Activated T-cell treated with anti-CD3 and anti-CD28 coated beads, Interleukin-2, amount 50 U/mL, for 4 hours (primary cell): ENCODE measurements at regions not wholly inside any gene's neighbourhood (a gene's known extent, or its start where the extent isn't known, plus 50 kb on each side); places are given as distances from the start of the nearest gene placed in this dataset.
"Not testable (repeated sequence)": the region's sequence is repeated elsewhere in the genome, so short reads cannot be mapped to it uniquely, and the experiment has no call there.

Experiments used
- ATAC-seq, 2 donors: fragments of 200-7000 bp; cut with Tn5 transposase; one replicate each; pipeline ENCODE4 v1.10.0; 2021
- DNase-seq: peaks from one replicate; pipeline ENCODE4 v3.0.0-alpha.2; 2020
- H3K27me3 Mint-ChIP-seq: one replicate; pipeline ENCODE4 v1.8.0; 2021; ENCODE audit warnings: low read depth, mixed read lengths
- H3K36me3 Mint-ChIP-seq: one replicate; pipeline ENCODE4 v1.8.0; 2022; ENCODE audit warnings: mixed read lengths; ENCODE audit not compliant: insufficient read depth
- H3K4me1 Mint-ChIP-seq: one replicate; pipeline ENCODE4 v1.8.0; 2021; ENCODE audit warnings: low read depth, mixed read lengths
- H3K4me3 Mint-ChIP-seq: one replicate; pipeline ENCODE4 v1.8.0; 2021; ENCODE audit warnings: mild to moderate bottlenecking, moderate library complexity, mixed read lengths
- H3K9me3 Mint-ChIP-seq: one replicate; pipeline ENCODE4 v1.8.0; 2021; ENCODE audit warnings: mixed read lengths

DNA sequence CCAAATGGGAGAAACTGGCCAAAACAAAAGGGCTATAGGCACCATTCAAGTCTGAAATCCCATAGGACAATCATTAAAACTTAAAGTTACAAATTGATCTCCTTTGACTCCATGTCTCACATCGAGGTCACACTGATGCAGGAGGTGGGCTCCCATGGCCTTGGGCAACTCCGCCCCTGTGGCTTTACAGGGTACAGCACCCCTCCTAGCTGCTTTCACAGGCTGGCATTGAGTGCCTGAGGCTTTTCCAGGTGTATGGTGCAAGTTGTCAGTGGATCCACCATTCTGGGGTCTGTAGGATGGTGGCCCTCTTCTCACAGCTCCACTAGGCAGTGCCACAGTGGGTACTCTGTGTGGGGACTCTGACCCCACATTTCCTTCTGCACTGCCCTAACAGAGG is 662.1 kb downstream of the XPNPEP1 start:
- no peaks in the 10 kb centered on the region for H3K36me3 Mint-ChIP-seq
- H3K4me1 Mint-ChIP-seq: no peaks in the 10 kb centered on the region
- H3K9me3 Mint-ChIP-seq: peaks cover 4% of the 10 kb centered on the region
- no peak overlapping the region for H3K4me3 Mint-ChIP-seq
- ATAC-seq (no peak), DNase-seq (no peak)
- no peaks in the 10 kb centered on the region for H3K27me3 Mint-ChIP-seq

- H3K9me3 Mint-ChIP-seq: no peaks in the 10 kb centered on the region
- H3K36me3 Mint-ChIP-seq: no peaks in the 10 kb centered on the region
- no peak overlapping the region for H3K4me3 Mint-ChIP-seq
- ATAC-seq (no peak), DNase-seq (no peak)
- no peaks in the 10 kb centered on the region for H3K27me3 Mint-ChIP-seq
- H3K4me1 Mint-ChIP-seq: no peaks in the 10 kb centered on the region
Observed at GRCh38 chr10:109259293-109259692, 664.0 kb downstream of the XPNPEP1 start.

- H3K27me3 Mint-ChIP-seq: no peaks in the 10 kb centered on the region
- H3K36me3 Mint-ChIP-seq: no peaks in the 10 kb centered on the region
- DNase-seq: no peak
- no peaks in the 10 kb centered on the region for H3K4me1 Mint-ChIP-seq
- peaks cover 4% of the 10 kb centered on the region for H3K9me3 Mint-ChIP-seq
- no peak for ATAC-seq
- H3K4me3 Mint-ChIP-seq: no peak overlapping the region
Observed at GRCh38 chr10:109253306-109253705, 670.0 kb downstream of the XPNPEP1 start.

GRCh38 chr10:109250152-109250551 is 673.2 kb downstream of the XPNPEP1 start:
- Mint-ChIP-seq H3K36me3 (no peaks in the 10 kb centered on the region), H3K27me3 (no peaks in the 10 kb centered on the region), H3K4me1 (no peaks in the 10 kb centered on the region), H3K4me3 (no peak overlapping the region), H3K9me3 (peaks cover 7% of the 10 kb centered on the region)
- ATAC-seq (no peak), DNase-seq (no peak)

DNA sequence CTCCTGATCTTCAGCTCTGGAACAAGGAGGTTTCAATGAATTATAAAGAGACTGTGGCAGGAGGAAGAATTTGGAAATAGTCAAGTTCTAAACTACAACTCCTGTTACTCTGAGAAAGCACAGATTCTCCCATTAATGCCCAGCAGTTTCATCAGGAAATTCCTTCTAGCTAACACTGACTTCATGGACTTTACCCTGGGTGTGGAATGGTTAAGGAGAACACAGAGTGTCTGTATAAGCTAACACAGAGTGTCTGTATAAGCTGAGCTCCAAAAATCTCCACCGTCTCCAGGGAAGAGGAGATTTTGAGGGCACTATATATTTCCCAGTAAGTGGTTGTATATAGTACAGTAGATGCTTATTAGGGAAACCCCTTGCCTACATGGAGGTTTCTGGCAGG is 675.5 kb downstream of the XPNPEP1 start:
- Mint-ChIP-seq H3K9me3 (peaks cover 4% of the 10 kb centered on the region), H3K4me3 (no peak overlapping the region), H3K4me1 (no peaks in the 10 kb centered on the region), H3K36me3 (no peaks in the 10 kb centered on the region), H3K27me3 (no peaks in the 10 kb centered on the region)
- ATAC-seq: no peak
- DNase-seq: no peak

GRCh38 chr10:109245821-109246220 is 677.5 kb downstream of the XPNPEP1 start:
- Mint-ChIP-seq H3K27me3 (no peaks in the 10 kb centered on the region), H3K4me1 (no peaks in the 10 kb centered on the region), H3K36me3 (no peaks in the 10 kb centered on the region), H3K4me3 (no peak overlapping the region), H3K9me3 (peaks cover 4% of the 10 kb centered on the region)
- no peak for DNase-seq
- ATAC-seq: no peak

GRCh38 chr10:109239371-109239770 is 683.9 kb downstream of the XPNPEP1 start:
- H3K36me3 Mint-ChIP-seq: no peaks in the 10 kb centered on the region
- peaks cover 3% of the 10 kb centered on the region for H3K9me3 Mint-ChIP-seq
- no peaks in the 10 kb centered on the region for H3K27me3 Mint-ChIP-seq
- no peak overlapping the region for H3K4me3 Mint-ChIP-seq
- ATAC-seq (no peak), DNase-seq (no peak)
- H3K4me1 Mint-ChIP-seq: no peaks in the 10 kb centered on the region

DNA sequence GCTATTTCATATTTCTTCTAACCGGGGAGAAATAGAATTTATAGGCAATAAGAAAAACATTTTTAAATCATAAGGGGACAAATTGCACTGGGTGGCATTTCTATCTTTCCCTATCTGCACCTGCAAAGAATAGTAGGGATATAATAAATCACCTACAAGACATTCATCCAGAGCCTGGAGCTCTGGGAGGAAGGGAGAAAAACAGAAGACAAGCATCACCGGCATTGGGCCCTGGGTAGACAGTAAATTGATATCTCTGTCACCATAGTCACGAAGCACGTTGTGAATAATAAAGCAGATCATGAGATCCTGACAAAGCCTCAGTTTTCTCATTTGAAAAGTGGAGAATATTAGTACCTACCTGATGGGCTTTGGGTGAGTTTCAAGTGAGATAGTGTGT is 685.6 kb downstream of the XPNPEP1 start:
- no peaks in the 10 kb centered on the region for H3K27me3 Mint-ChIP-seq
- no peak for DNase-seq
- no peak for ATAC-seq
- no peaks in the 10 kb centered on the region for H3K36me3 Mint-ChIP-seq
- no peak overlapping the region for H3K4me3 Mint-ChIP-seq
- H3K9me3 Mint-ChIP-seq: peaks cover 3% of the 10 kb centered on the region
- no peaks in the 10 kb centered on the region for H3K4me1 Mint-ChIP-seq

GRCh38 chr10:109237050-109237449 is 686.3 kb downstream of the XPNPEP1 start:
- no peak overlapping the region for H3K4me3 Mint-ChIP-seq
- peaks cover 3% of the 10 kb centered on the region for H3K9me3 Mint-ChIP-seq
- no peaks in the 10 kb centered on the region for H3K27me3 Mint-ChIP-seq
- no peaks in the 10 kb centered on the region for H3K4me1 Mint-ChIP-seq
- no peaks in the 10 kb centered on the region for H3K36me3 Mint-ChIP-seq
- ATAC-seq (no peak), DNase-seq (no peak)

- not testable (repeated sequence) for ATAC-seq, H3K36me3 Mint-ChIP-seq, H3K4me1 Mint-ChIP-seq, DNase-seq, H3K27me3 Mint-ChIP-seq, H3K4me3 Mint-ChIP-seq, H3K9me3 Mint-ChIP-seq
Observed at GRCh38 chr10:109223533-109223932, 699.8 kb downstream of the XPNPEP1 start.

DNA sequence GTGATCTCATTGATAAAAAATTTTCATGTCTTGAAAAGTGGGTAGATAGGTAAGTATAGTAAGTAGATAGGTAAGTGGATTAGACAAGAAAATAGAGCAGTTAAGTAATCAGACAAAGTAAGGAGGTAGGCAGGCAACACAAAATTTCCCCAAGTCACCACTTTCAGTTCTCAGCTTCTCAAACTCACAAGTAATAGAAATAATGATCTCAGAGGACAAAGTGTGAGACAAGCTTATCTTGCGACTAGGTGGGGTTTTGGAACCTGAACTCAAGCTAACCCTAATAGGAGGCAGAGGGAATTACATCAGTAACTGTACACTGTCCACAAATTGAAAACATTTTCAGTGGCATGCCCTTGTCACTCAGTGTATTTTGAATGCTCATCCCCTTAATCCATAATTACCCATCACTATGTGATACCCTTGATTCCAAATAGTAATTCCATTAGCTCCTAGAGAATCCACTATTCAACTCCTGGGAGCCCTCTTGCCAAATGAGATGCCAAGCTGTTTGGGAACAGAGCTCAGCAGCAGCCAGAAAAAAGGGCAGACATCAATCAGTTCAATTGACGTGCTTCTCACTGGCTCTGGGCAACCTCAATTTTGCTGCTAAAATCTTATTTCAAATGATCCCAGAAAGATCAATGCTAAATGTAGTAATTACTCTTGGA is 703.2 kb downstream of the XPNPEP1 start:
- Mint-ChIP-seq H3K4me3 (no peak overlapping the region), H3K27me3 (no peaks in the 10 kb centered on the region), H3K36me3 (no peaks in the 10 kb centered on the region), H3K9me3 (peaks cover 4% of the 10 kb centered on the region), H3K4me1 (no peaks in the 10 kb centered on the region)
- DNase-seq (no peak), ATAC-seq (no peak)

DNA sequence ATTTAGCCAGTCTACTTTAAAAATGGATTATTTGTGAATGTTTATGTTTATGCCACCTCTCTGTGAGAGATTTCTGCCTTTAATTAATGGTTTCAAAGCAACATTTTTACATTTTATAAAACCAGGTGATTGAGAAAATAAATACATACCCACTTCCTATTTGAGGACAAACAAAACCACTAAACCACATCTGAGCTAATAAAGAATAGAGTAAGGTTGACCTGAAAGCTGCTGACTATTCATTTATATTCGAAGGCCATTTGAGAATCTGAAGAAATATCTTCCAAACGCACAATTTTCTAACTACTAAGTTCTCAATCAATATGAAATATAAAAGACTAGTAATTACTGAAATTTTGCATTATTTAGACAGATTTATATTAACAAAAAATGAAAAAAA is 705.1 kb downstream of the XPNPEP1 start:
- H3K4me1 Mint-ChIP-seq: no peaks in the 10 kb centered on the region
- no peaks in the 10 kb centered on the region for H3K36me3 Mint-ChIP-seq
- no peak for ATAC-seq
- DNase-seq: no peak
- H3K4me3 Mint-ChIP-seq: no peak overlapping the region
- no peaks in the 10 kb centered on the region for H3K27me3 Mint-ChIP-seq
- H3K9me3 Mint-ChIP-seq: peaks cover 4% of the 10 kb centered on the region

DNA sequence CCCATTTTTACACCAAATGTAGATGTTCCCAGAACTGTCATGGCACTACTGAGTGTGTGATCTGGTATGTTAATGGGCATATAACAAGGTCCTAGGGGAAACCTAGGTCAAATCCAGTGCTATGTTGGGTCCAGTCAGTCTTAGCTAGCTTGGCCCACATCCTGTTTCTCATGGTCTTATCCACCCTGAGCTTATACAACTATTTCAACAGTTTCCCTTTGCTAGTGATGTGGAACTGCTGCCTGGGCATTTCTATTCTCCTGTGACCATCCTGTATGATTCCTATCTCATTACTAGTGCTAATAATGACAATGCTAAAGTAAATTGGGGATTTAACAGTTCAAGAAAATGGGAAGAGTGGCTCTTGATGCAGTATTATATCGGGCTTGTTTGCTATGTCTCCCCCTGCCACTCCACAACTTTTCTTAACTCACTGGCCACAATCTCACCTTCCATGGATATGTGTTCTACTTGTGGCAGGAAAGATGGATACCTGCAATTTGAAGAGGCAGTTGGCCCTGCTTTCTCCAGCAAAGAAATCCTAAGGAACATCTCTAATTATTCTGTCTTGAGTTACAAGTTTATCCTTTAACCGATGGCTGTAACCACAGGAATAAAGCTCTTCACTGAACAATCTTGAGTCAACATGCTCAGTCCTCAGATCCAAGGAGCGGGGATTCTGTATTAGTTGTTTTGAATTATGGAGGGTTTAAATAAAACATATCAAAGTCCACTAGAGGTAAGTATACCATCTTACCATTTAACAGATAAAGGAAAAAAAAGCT is 707.8 kb downstream of the XPNPEP1 start:
- H3K36me3 Mint-ChIP-seq: no peaks in the 10 kb centered on the region
- no peak for ATAC-seq
- no peaks in the 10 kb centered on the region for H3K4me1 Mint-ChIP-seq
- H3K27me3 Mint-ChIP-seq: no peaks in the 10 kb centered on the region
- H3K9me3 Mint-ChIP-seq: peaks cover 7% of the 10 kb centered on the region
- DNase-seq: no peak
- no peak overlapping the region for H3K4me3 Mint-ChIP-seq

DNA sequence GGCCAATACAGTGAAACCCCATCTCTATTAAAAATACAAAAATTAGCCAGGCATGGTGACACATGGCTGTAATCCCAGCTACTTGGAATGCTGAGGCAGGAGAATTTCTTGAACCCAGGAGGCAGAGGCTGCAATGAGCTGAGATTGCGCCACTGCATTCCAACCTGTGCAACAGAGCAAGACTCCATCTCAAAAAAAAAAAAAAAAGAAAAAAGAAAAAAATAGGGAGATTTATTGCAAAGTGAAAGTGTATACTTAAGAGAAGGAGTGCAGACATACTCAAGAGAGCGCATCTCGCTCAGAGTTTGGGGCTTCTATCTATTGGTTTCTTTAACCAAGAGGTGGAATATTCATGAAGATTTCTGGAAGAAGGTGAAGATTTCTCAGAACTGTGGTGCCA is 708.4 kb downstream of the XPNPEP1 start:
- not testable (repeated sequence) for DNase-seq, ATAC-seq, H3K4me3 Mint-ChIP-seq, H3K4me1 Mint-ChIP-seq, H3K36me3 Mint-ChIP-seq, H3K27me3 Mint-ChIP-seq, H3K9me3 Mint-ChIP-seq

GRCh38 chr10:109207361-109207760 is 716.0 kb downstream of the XPNPEP1 start:
- H3K4me3 Mint-ChIP-seq: no peak overlapping the region
- no peak for ATAC-seq
- no peak for DNase-seq
- no peaks in the 10 kb centered on the region for H3K36me3 Mint-ChIP-seq
- peaks cover 6% of the 10 kb centered on the region for H3K9me3 Mint-ChIP-seq
- no peaks in the 10 kb centered on the region for H3K4me1 Mint-ChIP-seq
- H3K27me3 Mint-ChIP-seq: no peaks in the 10 kb centered on the region
